ENCODE measurements at regions not wholly inside any gene's neighbourhood (a gene's known extent, or its start where the extent isn't known, plus 50 kb on each side); places are given as distances from the start of the nearest gene placed in this dataset.

GRCh38 chr7:131255242-131255641 is 72.4 kb upstream of the MKLN1 start:
- intact Hi-C loops (cut with micrococcal nuclease): no loop called here
- no peak overlapping the region for H3K4me3 Mint-ChIP-seq

GRCh38 chr7:131261476-131261994 is 66.1 kb upstream of the MKLN1 start:
- TF ChIP-seq EZH2 (IDR thresholded peaks at IDR 0.05; ENCODE audit: borderline replicate concordance, insufficient read depth, low read depth, low read length, poor library complexity, severe bottlenecking): no peak
- TF ChIP-seq, protein P1, sequence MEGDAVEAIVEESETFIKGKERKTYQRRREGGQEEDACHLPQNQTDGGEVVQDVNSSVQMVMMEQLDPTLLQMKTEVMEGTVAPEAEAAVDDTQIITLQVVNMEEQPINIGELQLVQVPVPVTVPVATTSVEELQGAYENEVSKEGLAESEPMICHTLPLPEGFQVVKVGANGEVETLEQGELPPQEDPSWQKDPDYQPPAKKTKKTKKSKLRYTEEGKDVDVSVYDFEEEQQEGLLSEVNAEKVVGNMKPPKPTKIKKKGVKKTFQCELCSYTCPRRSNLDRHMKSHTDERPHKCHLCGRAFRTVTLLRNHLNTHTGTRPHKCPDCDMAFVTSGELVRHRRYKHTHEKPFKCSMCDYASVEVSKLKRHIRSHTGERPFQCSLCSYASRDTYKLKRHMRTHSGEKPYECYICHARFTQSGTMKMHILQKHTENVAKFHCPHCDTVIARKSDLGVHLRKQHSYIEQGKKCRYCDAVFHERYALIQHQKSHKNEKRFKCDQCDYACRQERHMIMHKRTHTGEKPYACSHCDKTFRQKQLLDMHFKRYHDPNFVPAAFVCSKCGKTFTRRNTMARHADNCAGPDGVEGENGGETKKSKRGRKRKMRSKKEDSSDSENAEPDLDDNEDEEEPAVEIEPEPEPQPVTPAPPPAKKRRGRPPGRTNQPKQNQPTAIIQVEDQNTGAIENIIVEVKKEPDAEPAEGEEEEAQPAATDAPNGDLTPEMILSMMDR (IDR thresholded peaks at IDR 0.05): no peak
- Histone ChIP-seq H2AFZ (ENCODE audit: insufficient read depth, low read depth, low read length, poor library complexity, severe bottlenecking) (no peak overlapping the region), H3K4me1 (ENCODE audit: control insufficient read depth in 2 of 2, insufficient read depth in 2 of 2, low read length in 2 of 2) (peaks cover 5 to 6% of the 10 kb centered on the region in 2 donors), H3K9ac (ENCODE audit: low read length) (no peak overlapping the region), H3K36me3 (replicated peaks in 1 of 2; ENCODE audit: control extremely low read depth in 1 of 2, control insufficient read depth in 1 of 2, extremely low read depth in 1 of 2, insufficient read depth in 2 of 2, low read length in 1 of 2) (no peaks in the 10 kb centered on the region), H4K20me1 (ENCODE audit: control insufficient read depth, insufficient read depth, low read length, poor library complexity, severe bottlenecking) (no peaks in the 10 kb centered on the region), H3K27ac (ENCODE audit: low read length in 2 of 2) (no peak overlapping the region), H3K9me3 (ENCODE audit: control extremely low read depth in 1 of 3, control insufficient read depth in 2 of 3, insufficient read depth in 1 of 3, low read length in 2 of 3) (no peaks in the 10 kb centered on the region), H3K4me3 (ENCODE audit: control extremely low read depth in 1 of 5, extremely low read depth in 1 of 5, insufficient read depth in 1 of 5, low read depth in 2 of 5, low read length in 4 of 5) (no peak overlapping the region), H3K27me3 (replicated peaks in 1 of 4; ENCODE audit: control extremely low read depth in 1 of 4, control insufficient read depth in 3 of 4, insufficient read depth in 4 of 4, low read length in 3 of 4) (no peaks in the 10 kb centered on the region), H3K79me2 (ENCODE audit: control insufficient read depth, insufficient read depth, low read length) (no peaks in the 10 kb centered on the region), H3K4me2 (replicated peaks; ENCODE audit: low read depth, low read length, poor library complexity, severe bottlenecking) (no peak overlapping the region)
- DNase-seq (no peak), ATAC-seq (ENCODE audit: low read depth) (no peak)
- WGBS (ENCODE audit: insufficient coverage): no CpG with 5 or more reads among the region's 1 CpG
- intact Hi-C loops (cut with micrococcal nuclease): no loop called here
- CTCF ChIA-PET: no interaction called here
- Mint-ChIP-seq H3K4me1 (peaks cover 10% of the 10 kb centered on the region), H3K27me3 (peaks cover 5% of the 10 kb centered on the region), H3K9me3 (ENCODE audit: insufficient read depth) (no peaks in the 10 kb centered on the region), H3K4me3 (no peak overlapping the region), H3K27ac (no peak overlapping the region)
- POLR2A ChIA-PET: no interaction called here

More at GRCh38 chr7:131255242-131255641, 72.4 kb upstream of the MKLN1 start:
- H3K9me3 Mint-ChIP-seq (ENCODE audit: insufficient read depth): peaks cover 8% of the 10 kb centered on the region
- no peak overlapping the region for H3K4me3 ChIP-seq (ENCODE audit: control extremely low read depth in 1 of 5, extremely low read depth in 1 of 5, insufficient read depth in 1 of 5, low read depth in 2 of 5, low read length in 4 of 5)
- no peak overlapping the region for H3K27ac ChIP-seq (ENCODE audit: low read length in 2 of 2)
- H3K4me2 ChIP-seq (replicated peaks; ENCODE audit: low read depth, low read length, poor library complexity, severe bottlenecking): no peak overlapping the region
- H3K36me3 ChIP-seq (replicated peaks in 1 of 2; ENCODE audit: control extremely low read depth in 1 of 2, control insufficient read depth in 1 of 2, extremely low read depth in 1 of 2, insufficient read depth in 2 of 2, low read length in 1 of 2): no peaks in the 10 kb centered on the region
- H3K27me3 ChIP-seq (replicated peaks in 1 of 4; ENCODE audit: control extremely low read depth in 1 of 4, control insufficient read depth in 3 of 4, insufficient read depth in 4 of 4, low read length in 3 of 4): no peaks in the 10 kb centered on the region
- no peak overlapping the region for H3K27ac Mint-ChIP-seq
- DNase-seq: no peak
- no CpG with 5 or more reads among the region's 1 CpG for WGBS (ENCODE audit: insufficient coverage)
- H3K4me1 Mint-ChIP-seq: no peaks in the 10 kb centered on the region
- no peak overlapping the region for H2AFZ ChIP-seq (ENCODE audit: insufficient read depth, low read depth, low read length, poor library complexity, severe bottlenecking)
- H3K27me3 Mint-ChIP-seq: peaks cover 13% of the 10 kb centered on the region
- no peaks in the 10 kb centered on the region for H3K4me1 ChIP-seq (ENCODE audit: control insufficient read depth in 2 of 2, insufficient read depth in 2 of 2, low read length in 2 of 2)
- H4K20me1 ChIP-seq (ENCODE audit: control insufficient read depth, insufficient read depth, low read length, poor library complexity, severe bottlenecking): no peaks in the 10 kb centered on the region
- peaks cover 0 to 12% (median 11%) of the 10 kb centered on the region in 3 donors for H3K9me3 ChIP-seq (ENCODE audit: control extremely low read depth in 1 of 3, control insufficient read depth in 2 of 3, insufficient read depth in 1 of 3, low read length in 2 of 3)
- ATAC-seq (ENCODE audit: low read depth): no peak
- TF ChIP-seq, protein P1 (IDR thresholded peaks at IDR 0.05): no peak
- no peak for TF ChIP-seq EZH2 (IDR thresholded peaks at IDR 0.05; ENCODE audit: borderline replicate concordance, insufficient read depth, low read depth, low read length, poor library complexity, severe bottlenecking)
- no peak overlapping the region for H3K9ac ChIP-seq (ENCODE audit: low read length)
- ChIA-PET POLR2A (no interaction called here), CTCF (no interaction called here)
- H3K79me2 ChIP-seq (ENCODE audit: control insufficient read depth, insufficient read depth, low read length): no peaks in the 10 kb centered on the region

Data from B cell (primary cell).